Epithelial cell of proximal tubule (primary cell): ENCODE measurements at regions not wholly inside any gene's neighbourhood (a gene's known extent, or its start where the extent isn't known, plus 50 kb on each side); places are given as distances from the start of the nearest gene placed in this dataset.
"Not testable (repeated sequence)": the region's sequence is repeated elsewhere in the genome, so short reads cannot be mapped to it uniquely, and the experiment has no call there.

Source experiments
- DNase-seq: peaks from one replicate; pipeline ENCODE4 v3.0.0-alpha.2; 2011; ENCODE audit warnings: low read depth
- H3K4me3 ChIP-seq: 2 replicates; pipeline ENCODE4 v1.5.1; 2011; ENCODE audit warnings: low read depth, mild to moderate bottlenecking, low read length
- CTCF ChIP-seq: conservative IDR thresholded peaks from 2 replicates; pipeline ENCODE4 v1.5.1; 2012; ENCODE audit warnings: low read depth, mild to moderate bottlenecking, low read length

DNA sequence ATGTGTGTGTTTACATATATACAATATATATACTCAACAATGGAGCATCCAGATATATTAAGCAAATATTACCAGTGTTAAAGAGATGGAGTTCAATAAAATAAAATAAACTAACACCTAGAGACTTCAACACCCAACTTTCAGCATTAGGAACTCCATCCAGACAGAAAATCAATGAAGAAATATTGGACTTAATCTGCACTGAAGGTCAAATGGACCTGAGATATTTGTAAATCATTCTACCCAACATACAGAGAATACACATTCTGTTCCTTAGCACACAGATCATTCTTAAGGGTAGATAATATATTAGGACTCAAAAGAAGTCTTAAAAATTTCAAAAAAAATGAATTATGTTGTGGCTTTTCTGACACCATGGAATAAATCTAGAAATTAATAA, 832.3 kb upstream of the ADGRB3 start:
- no peak overlapping the region for H3K4me3 ChIP-seq
- TF ChIP-seq CTCF, result no peak
- no peak for DNase-seq

GRCh38 chr6:67792996-67793395, 842.1 kb upstream of the ADGRB3 start:
- no peak overlapping the region for H3K4me3 ChIP-seq
- no peak for DNase-seq
- no peak for TF ChIP-seq CTCF

DNA sequence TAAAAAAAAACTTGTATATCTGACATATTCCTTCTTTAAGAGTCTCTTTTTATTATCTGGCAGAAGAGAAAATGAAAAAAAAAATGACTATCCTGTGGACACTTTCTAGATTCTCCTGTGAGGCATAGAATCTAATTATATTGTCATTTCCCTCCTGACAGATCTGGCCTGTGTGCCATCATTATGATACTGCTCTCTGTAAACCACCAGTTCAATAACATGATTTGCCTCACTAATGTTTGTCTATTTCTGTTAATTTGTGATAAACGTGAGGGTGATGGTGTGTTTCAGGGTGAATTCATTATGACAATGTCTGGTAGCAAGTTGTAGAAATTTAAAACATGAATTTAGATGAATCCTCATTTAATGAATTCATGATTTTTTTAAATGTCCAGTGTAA, 844.5 kb upstream of the ADGRB3 start:
- no peak for DNase-seq
- H3K4me3 ChIP-seq, result no peak overlapping the region
- TF ChIP-seq CTCF, result no peak

GRCh38 chr6:67787119-67787518, 848.0 kb upstream of the ADGRB3 start:
- H3K4me3 ChIP-seq, DNase-seq: not testable (repeated sequence)

GRCh38 chr6:67779876-67780275, 855.2 kb upstream of the ADGRB3 start:
- no peak for TF ChIP-seq CTCF
- no peak for DNase-seq
- H3K4me3 ChIP-seq, result no peak overlapping the region

- no peak for TF ChIP-seq CTCF
- no peak for DNase-seq
These were observed 859.7 kb upstream of the ADGRB3 start for GRCh38 chr6:67775333-67775732.

DNA sequence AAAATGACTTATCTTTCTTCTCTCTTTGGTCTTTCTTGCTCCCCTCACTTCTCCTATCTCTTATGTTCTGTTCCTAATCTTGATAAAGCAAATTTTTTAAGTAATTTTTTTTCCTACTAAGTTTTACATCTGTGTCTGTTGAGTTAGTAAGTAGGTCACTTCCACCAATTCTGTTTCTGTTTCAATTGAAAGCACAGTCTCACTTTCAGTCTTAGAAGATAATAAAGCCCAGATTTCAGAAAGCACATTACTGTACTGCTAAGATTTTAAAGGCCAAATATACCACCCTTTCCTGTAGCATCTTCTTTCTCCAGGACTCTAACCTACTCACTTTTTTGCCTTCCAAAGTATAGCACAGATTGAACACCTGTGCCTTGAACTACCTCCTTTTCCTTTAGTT, 866.1 kb upstream of the ADGRB3 start:
- TF ChIP-seq CTCF, result no peak
- H3K4me3 ChIP-seq, result no peak overlapping the region
- DNase-seq, result no peak

More at GRCh38 chr6:67775333-67775732, 859.7 kb upstream of the ADGRB3 start:
- no peak overlapping the region for H3K4me3 ChIP-seq

DNA sequence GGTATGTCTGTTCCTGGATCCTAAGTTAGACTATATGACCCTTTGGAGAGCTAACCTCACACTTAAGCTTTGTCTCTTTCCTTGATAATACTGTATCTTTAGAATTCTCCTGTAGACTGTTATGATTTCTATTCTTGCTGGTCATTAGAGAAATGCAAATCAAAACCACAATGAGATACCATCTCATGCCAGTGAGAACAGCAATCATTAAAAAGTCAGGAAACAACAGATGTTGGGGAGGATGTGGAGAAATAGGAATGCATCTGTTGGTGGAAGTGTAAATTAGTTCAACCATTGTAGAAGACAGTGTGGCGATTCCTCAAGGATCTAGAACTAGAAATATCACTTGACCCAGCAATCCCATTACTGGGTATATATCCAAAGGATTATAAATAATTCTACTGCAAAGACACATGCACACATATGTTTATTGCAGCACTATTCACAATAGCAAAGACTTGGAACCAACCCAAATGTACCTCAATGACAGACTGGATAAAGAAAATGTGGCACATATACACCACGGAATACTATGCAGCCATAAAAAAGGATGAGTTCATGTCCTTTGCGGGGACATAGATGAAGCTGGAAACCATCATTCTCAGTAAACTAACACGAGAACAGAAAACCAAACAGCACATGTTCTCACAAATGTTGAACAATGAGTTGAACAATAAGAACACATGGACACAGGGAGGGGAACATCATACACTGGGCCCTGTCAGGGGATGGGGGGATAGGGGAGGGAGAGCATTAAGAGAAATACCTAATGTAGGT, 867.8 kb upstream of the ADGRB3 start:
- not testable (repeated sequence) for DNase-seq, H3K4me3 ChIP-seq
